Peyer's patch (tissue), 4 donors: ENCODE measurements at regions not wholly inside any gene's neighbourhood (a gene's known extent, or its start where the extent isn't known, plus 50 kb on each side); places are given as distances from the start of the nearest gene placed in this dataset.

Experiments used
- DNase-seq, 3 donors: peaks; one replicate each; pipeline ENCODE4 v3.0.0-alpha.2; 2017 to 2019
- H3K27ac ChIP-seq, 4 donors: fragments of 200-600 bp; sonication (generic); one replicate each; pipeline ENCODE4 v1.5.1; 2016 to 2019
- H3K27me3 ChIP-seq, 2 donors: fragments of 200-600 bp; sonication (generic); one replicate each; pipeline ENCODE4 v1.5.1; 2019
- H3K36me3 ChIP-seq, 3 donors: fragments of 200-600 bp; sonication (generic); one replicate each; pipeline ENCODE4 v1.5.1; 2016 to 2019
- H3K4me1 ChIP-seq, 4 donors: fragments of 200-600 bp; sonication (generic); one replicate each; pipeline ENCODE4 v1.5.1; 2016 to 2019
- H3K4me3 ChIP-seq, 4 donors: fragments of 200-600 bp; sonication (generic); 1 replicate in 3 of 4; 2 replicates in 1 of 4; pipeline ENCODE4 v1.5.1; 2016 to 2019; ENCODE audit warnings: mild to moderate bottlenecking in 1 of 4
- H3K9me3 ChIP-seq, 4 donors: fragments of 200-600 bp; sonication (generic); one replicate each; pipeline ENCODE4 v1.5.1; 2016 to 2019; ENCODE audit warnings: mild to moderate bottlenecking in 1 of 4
- POLR2A ChIP-seq, 2 donors: fragments of 450-650 bp; IDR thresholded peaks; one replicate each; pipeline ENCODE4 v1.5.1; 2017; ENCODE audit warnings: antibody characterized with exemption in 2 of 2, mild to moderate bottlenecking in 2 of 2, moderate library complexity in 2 of 2
- TF ChIP-seq, protein P1 (sequence below), 6 experiments: fragments of 450-650 bp in 4 of 6; fragments of 200-600 bp in 2 of 6; sonication (generic) in 1 of 6; IDR thresholded peaks; one replicate each; pipeline ENCODE4 v1.5.1; 2017 to 2019; ENCODE audit warnings: antibody characterized with exemption in 6 of 6, mild to moderate bottlenecking in 3 of 6, moderate library complexity in 1 of 6

DNA sequence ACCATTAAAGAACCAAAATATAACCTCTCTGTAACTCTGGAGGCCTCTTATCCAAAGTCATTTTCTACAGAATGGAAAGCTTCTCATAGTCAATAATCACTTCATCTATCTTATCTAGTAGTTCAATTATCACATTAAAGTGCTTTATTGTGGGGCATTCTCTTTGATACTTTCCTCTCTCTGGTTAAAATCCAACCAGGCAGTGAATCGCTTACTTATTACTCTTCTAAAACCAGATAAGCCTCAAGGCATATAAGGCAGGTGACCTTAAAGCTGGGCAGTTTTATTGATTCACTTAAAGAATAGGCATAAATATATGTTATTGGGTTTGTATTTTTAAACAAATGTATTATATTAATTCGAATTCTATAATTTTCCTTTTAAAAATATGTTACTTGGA is 2162.1 kb upstream of the TENM3 start:
- no peaks in the 10 kb centered on the region for H3K4me1 ChIP-seq
- TF ChIP-seq, protein P1, sequence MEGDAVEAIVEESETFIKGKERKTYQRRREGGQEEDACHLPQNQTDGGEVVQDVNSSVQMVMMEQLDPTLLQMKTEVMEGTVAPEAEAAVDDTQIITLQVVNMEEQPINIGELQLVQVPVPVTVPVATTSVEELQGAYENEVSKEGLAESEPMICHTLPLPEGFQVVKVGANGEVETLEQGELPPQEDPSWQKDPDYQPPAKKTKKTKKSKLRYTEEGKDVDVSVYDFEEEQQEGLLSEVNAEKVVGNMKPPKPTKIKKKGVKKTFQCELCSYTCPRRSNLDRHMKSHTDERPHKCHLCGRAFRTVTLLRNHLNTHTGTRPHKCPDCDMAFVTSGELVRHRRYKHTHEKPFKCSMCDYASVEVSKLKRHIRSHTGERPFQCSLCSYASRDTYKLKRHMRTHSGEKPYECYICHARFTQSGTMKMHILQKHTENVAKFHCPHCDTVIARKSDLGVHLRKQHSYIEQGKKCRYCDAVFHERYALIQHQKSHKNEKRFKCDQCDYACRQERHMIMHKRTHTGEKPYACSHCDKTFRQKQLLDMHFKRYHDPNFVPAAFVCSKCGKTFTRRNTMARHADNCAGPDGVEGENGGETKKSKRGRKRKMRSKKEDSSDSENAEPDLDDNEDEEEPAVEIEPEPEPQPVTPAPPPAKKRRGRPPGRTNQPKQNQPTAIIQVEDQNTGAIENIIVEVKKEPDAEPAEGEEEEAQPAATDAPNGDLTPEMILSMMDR (IDR thresholded peaks at IDR 0.05): no peak
- TF ChIP-seq POLR2A (IDR thresholded peaks at IDR 0.05): no peak
- DNase-seq: no peak
- no peak overlapping the region for H3K27ac ChIP-seq
- H3K4me3 ChIP-seq: no peak overlapping the region
- no peaks in the 10 kb centered on the region for H3K36me3 ChIP-seq
- H3K9me3 ChIP-seq: no peaks in the 10 kb centered on the region
- no peaks in the 10 kb centered on the region for H3K27me3 ChIP-seq

DNA sequence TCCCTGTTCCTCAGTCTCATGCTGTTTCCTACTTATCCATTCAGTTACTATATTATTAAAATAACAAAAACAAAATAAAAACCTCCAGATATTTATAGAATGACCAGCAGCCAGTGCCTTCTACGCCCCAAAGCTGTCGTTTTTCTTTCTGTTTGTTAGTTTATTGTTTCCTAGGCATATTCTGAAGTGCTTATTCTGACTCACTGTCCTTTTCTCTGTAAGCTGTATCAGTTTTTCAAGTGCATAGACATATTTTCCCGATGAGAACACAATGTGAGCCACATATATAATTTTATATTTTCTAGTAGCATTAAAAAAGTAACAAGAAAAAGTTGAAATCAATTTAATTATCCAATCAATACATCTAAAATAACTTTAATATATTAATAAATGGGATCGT is 2158.6 kb upstream of the TENM3 start:
- DNase-seq: no peak
- no peaks in the 10 kb centered on the region for H3K36me3 ChIP-seq

DNA sequence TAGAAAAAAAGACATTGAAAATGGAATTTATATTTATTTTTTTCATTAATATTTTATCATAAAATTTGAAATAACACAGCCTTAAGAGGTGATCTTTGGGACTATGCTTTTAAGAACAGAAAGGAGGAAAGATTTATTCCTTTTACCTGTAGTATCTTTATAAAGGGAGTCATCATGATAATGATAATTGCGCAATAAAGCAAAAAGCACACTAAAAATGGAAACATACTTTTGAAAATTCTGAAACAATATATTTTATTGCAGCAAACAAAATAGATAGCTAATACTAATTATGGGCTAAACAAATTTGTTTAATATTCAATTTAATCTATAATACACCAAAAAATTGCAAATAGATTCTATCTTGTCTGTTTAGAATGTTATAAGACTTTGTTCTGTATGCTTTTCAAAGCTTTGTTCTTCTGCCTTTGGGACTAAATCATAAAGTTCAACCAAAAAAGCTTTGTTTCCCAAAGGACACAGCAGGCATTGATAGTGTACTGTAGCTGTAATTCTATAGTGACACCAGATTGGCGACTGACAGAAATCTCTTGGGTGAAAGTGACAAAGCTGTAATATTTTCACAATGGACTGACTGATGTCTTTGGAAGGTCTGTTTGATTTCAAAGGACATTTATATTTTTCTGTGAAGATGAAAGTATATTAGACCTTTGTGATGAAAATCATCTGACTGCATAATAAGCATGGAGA is 2156.6 kb upstream of the TENM3 start:
- Histone ChIP-seq H3K4me3 (no peak overlapping the region), H3K9me3 (no peaks in the 10 kb centered on the region), H3K27ac (no peak overlapping the region), H3K4me1 (no peaks in the 10 kb centered on the region), H3K27me3 (no peaks in the 10 kb centered on the region), H3K36me3 (no peaks in the 10 kb centered on the region)
- DNase-seq: no peak
- TF ChIP-seq, protein P1 (IDR thresholded peaks at IDR 0.05): no peak
- TF ChIP-seq POLR2A (IDR thresholded peaks at IDR 0.05): no peak

More for the DNA sequence above, 2158.6 kb upstream of the TENM3 start:
- H3K4me3 ChIP-seq: no peak overlapping the region
- no peaks in the 10 kb centered on the region for H3K4me1 ChIP-seq
- H3K27ac ChIP-seq: no peak overlapping the region
- no peaks in the 10 kb centered on the region for H3K9me3 ChIP-seq
- TF ChIP-seq POLR2A (IDR thresholded peaks at IDR 0.05): no peak
- TF ChIP-seq, protein P1 (IDR thresholded peaks at IDR 0.05): no peak
- H3K27me3 ChIP-seq: no peaks in the 10 kb centered on the region

DNA sequence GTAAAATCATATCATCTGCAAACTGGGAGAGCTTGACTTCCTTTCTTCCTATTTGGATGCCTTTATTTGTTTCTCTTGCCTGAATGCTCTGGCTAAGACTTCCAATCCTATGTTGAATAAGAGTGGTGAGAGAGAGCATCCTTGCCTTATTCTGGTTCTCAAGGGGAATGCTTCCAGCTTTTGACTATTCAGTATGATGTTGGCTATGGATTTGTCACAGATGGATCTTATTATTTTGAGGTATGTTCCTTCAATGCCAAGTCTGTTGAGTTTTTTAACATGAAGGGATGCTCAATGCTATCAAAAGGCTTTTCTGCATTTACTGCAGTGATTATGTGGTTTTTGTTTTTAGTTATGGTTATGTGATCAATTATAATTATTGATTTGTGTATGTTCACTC is 2144.6 kb upstream of the TENM3 start:
- Histone ChIP-seq H3K27ac (no peak overlapping the region), H3K9me3 (no peaks in the 10 kb centered on the region), H3K4me3 (no peak overlapping the region), H3K27me3 (no peaks in the 10 kb centered on the region), H3K4me1 (no peaks in the 10 kb centered on the region), H3K36me3 (no peaks in the 10 kb centered on the region)
- TF ChIP-seq, protein P1 (IDR thresholded peaks at IDR 0.05): no peak
- TF ChIP-seq POLR2A (IDR thresholded peaks at IDR 0.05): no peak
- DNase-seq: no peak

DNA sequence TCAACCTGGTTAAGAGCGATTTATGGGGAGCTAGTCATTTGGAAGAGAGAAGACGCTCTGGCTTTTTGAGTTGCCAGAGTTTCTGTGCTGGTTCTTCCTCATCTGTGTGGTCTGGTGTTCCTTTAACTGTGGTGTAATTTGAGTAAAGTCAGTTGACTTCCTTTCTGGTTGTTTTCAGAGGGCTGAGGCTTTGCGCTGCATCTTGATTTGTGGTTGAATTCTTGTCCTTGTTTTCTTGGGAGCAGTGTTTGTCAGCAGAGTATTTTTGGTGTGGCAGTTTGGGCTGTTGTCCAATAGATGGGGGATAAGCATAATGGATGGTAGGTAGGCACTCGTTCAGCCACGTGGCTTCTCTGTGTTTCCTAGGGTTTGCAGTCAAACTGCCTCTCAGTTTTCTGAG is 2143.2 kb upstream of the TENM3 start:
- DNase-seq: no peak
- H3K27ac ChIP-seq: no peak overlapping the region

More for the DNA sequence above, 2143.2 kb upstream of the TENM3 start:
- no peaks in the 10 kb centered on the region for H3K4me1 ChIP-seq
- H3K27me3 ChIP-seq: no peaks in the 10 kb centered on the region
- TF ChIP-seq POLR2A (IDR thresholded peaks at IDR 0.05): no peak
- TF ChIP-seq, protein P1 (IDR thresholded peaks at IDR 0.05): no peak
- no peaks in the 10 kb centered on the region for H3K9me3 ChIP-seq
- no peaks in the 10 kb centered on the region for H3K36me3 ChIP-seq
- no peak overlapping the region for H3K4me3 ChIP-seq
